Right renal cortex interstitium (tissue), 3 donors: ENCODE measurements at regions not wholly inside any gene's neighbourhood (a gene's known extent, or its start where the extent isn't known, plus 50 kb on each side); places are given as distances from the start of the nearest gene placed in this dataset.

ENCODE experiments used
- DNase-seq, 3 donors: peaks; one replicate each; pipeline ENCODE4 v3.0.0-alpha.2; 2013; ENCODE audit warnings: low read depth in 3 of 3, low spot score in 2 of 3

- no peak for DNase-seq
These were observed 170.3 kb downstream of the ERCC6L2 start for GRCh38 chr9:96045811-96046210.

GRCh38 chr9:96044401-96044800 is 168.9 kb downstream of the ERCC6L2 start:
- DNase-seq, result no peak

- no peak for DNase-seq
These were observed 165.3 kb downstream of the ERCC6L2 start for GRCh38 chr9:96040591-96041461.

- DNase-seq, result no peak
These were observed 163.4 kb downstream of the ERCC6L2 start for GRCh38 chr9:96038914-96039313.

- DNase-seq, result no peak
These were observed 162.8 kb downstream of the ERCC6L2 start for GRCh38 chr9:96038271-96038670.

GRCh38 chr9:96034553-96035122 is 159.1 kb downstream of the ERCC6L2 start:
- no peak for DNase-seq

GRCh38 chr9:96033896-96034295 is 158.4 kb downstream of the ERCC6L2 start:
- DNase-seq, result no peak

GRCh38 chr9:96031916-96032534 is 156.5 kb downstream of the ERCC6L2 start:
- DNase-seq, result no peak

GRCh38 chr9:96031366-96031824 is 155.9 kb downstream of the ERCC6L2 start:
- DNase-seq, result no peak

- no peak for DNase-seq
These were observed 154.4 kb downstream of the ERCC6L2 start for GRCh38 chr9:96029722-96030530.

- DNase-seq, result no peak
These were observed 152.0 kb downstream of the ERCC6L2 start for GRCh38 chr9:96027251-96028131.

GRCh38 chr9:96026655-96027213 is 151.2 kb downstream of the ERCC6L2 start:
- DNase-seq, result no peak

GRCh38 chr9:96025995-96026602 is 150.6 kb downstream of the ERCC6L2 start:
- DNase-seq, result no peak

- DNase-seq, result no peak
These were observed 148.0 kb downstream of the ERCC6L2 start for GRCh38 chr9:96023486-96023885.

GRCh38 chr9:96022445-96023051 is 147.1 kb downstream of the ERCC6L2 start:
- no peak for DNase-seq

GRCh38 chr9:96021551-96022444 is 146.3 kb downstream of the ERCC6L2 start:
- no peak for DNase-seq

- DNase-seq, result no peak
These were observed 145.5 kb downstream of the ERCC6L2 start for GRCh38 chr9:96020792-96021550.
